K562 (cell line): ENCODE measurements at regions not wholly inside any gene's neighbourhood (a gene's known extent, or its start where the extent isn't known, plus 50 kb on each side); places are given as distances from the start of the nearest gene placed in this dataset.
A peak's percentile ranks its signal among the peaks of the same experiment; 100 is the strongest.

Experiments
- ATF2 ChIP-seq: sonication (generic); formaldehyde crosslinking; IDR thresholded peaks from 2 replicates; pipeline ENCODE4 v1.8.1; 2022; ENCODE audit warnings: missing genetic modification reagents
- BRD4 ChIP-seq: fragments of 200-600 bp; sonication (generic); IDR thresholded peaks from 2 replicates; pipeline ENCODE4 v1.6.1; 2017; ENCODE audit warnings: inconsistent platforms
- CBX3 ChIP-seq, 2 experiments: IDR thresholded peaks; 1 replicate in 1 of 2; 2 replicates in 1 of 2; pipeline ENCODE4 v1.6.1; 2012; ENCODE audit warnings: inconsistent platforms in 2 of 2, low read length in 2 of 2, borderline replicate concordance in 1 of 2, control low read depth in 1 of 2
- CSDE1 ChIP-seq, 2 experiments: fragments of 450-650 bp; IDR thresholded peaks; 2 replicates each; pipeline ENCODE4 v1.6.1; 2016; ENCODE audit warnings: mild to moderate bottlenecking in 1 of 2
- DPF2 ChIP-seq: fragments of 450-650 bp; IDR thresholded peaks from 2 replicates; pipeline ENCODE4 v1.6.1; 2016
- ETV6 ChIP-seq, 3 experiments: fragments of 150-350 bp in 1 of 3; sonication (generic) in 1 of 3; formaldehyde crosslinking in 1 of 3; IDR thresholded peaks; 2 replicates each; pipeline versions ENCODE4 v1.6.1 to v1.8.0; 2014 to 2022; ENCODE audit warnings: borderline replicate concordance in 2 of 3, low read depth in 2 of 3, antibody characterized with exemption in 1 of 3, low read length in 1 of 3, mild to moderate bottlenecking in 1 of 3, missing genetic modification reagents in 1 of 3
- HBP1 ChIP-seq: fragments of 450-650 bp; formaldehyde crosslinking; IDR thresholded peaks from 2 replicates; pipeline ENCODE4 v1.4.0; 2022; ENCODE audit warnings: missing genetic modification characterization
- HDAC1 ChIP-seq, 2 experiments: fragments of 450-650 bp; IDR thresholded peaks; 2 replicates each; pipeline ENCODE4 v1.6.1; 2016 to 2017; ENCODE audit warnings: inconsistent platforms in 1 of 2, mild to moderate bottlenecking in 1 of 2, moderate library complexity in 1 of 2
- HNRNPK ChIP-seq: fragments of 200-400 bp; formaldehyde crosslinking; IDR thresholded peaks from one replicate; pipeline ENCODE4 v1.6.1; 2018; ENCODE audit warnings: mild to moderate bottlenecking, low read depth, low read length; ENCODE audit not compliant: poor library complexity, severe bottlenecking
- KDM4B ChIP-seq, 2 experiments: fragments of 450-650 bp in 1 of 2; sonication (generic) in 1 of 2; IDR thresholded peaks; 2 replicates each; pipeline ENCODE4 v1.6.1; 2016 to 2017; ENCODE audit warnings: borderline replicate concordance in 2 of 2, antibody characterized with exemption in 1 of 2, low read depth in 1 of 2, mild to moderate bottlenecking in 1 of 2
- MBD2 ChIP-seq: sonication (generic); IDR thresholded peaks from 2 replicates; pipeline ENCODE4 v1.6.1; 2016; ENCODE audit warnings: low read depth, borderline replicate concordance
- MEIS2 ChIP-seq: fragments of 450-650 bp; IDR thresholded peaks from 2 replicates; pipeline ENCODE4 v1.6.1; 2014; ENCODE audit warnings: mild to moderate bottlenecking; ENCODE audit not compliant: partially characterized antibody
- MYC ChIP-seq, 2 experiments: fragments of 250-450 bp in 1 of 2; sonication (Bioruptor Pico) in 1 of 2; IDR thresholded peaks; 2 replicates each; pipeline versions ENCODE4 v1.5.1 to v1.6.1; 2012 to 2021; ENCODE audit warnings: low read depth in 2 of 2, borderline replicate concordance in 1 of 2, improper control_type of control experiment in 1 of 2, low read length in 1 of 2, mild to moderate bottlenecking in 1 of 2, moderate library complexity in 1 of 2
- POLR2A ChIP-seq: fragments of 450-650 bp; conservative IDR thresholded peaks from 2 replicates; pipeline ENCODE4 v1.6.1; 2016
- RAD51 ChIP-seq: fragments of 450-650 bp; IDR thresholded peaks from 2 replicates; pipeline ENCODE4 v1.7.1; 2016; ENCODE audit warnings: low read depth, mild to moderate bottlenecking, borderline replicate concordance
- SPI1 ChIP-seq: IDR thresholded peaks from 2 replicates; pipeline ENCODE4 v1.6.1; 2011; ENCODE audit warnings: low read depth, low read length, control low read depth, borderline replicate concordance
- TCFL5 ChIP-seq: fragments of 250-450 bp; sonication (Bioruptor Pico); conservative IDR thresholded peaks from 2 replicates; pipeline ENCODE4 v1.6.1; 2021; ENCODE audit warnings: mild to moderate bottlenecking, moderate library complexity, matching md5 sums
- TRIM24 ChIP-seq, 2 experiments: fragments of 450-650 bp; IDR thresholded peaks; 2 replicates each; pipeline ENCODE4 v1.6.1; 2016
- ZNF232 ChIP-seq: sonication (generic); formaldehyde crosslinking; IDR thresholded peaks from 2 replicates; pipeline ENCODE4 v1.8.0; 2022; ENCODE audit warnings: mild to moderate bottlenecking, missing genetic modification reagents
- ZNF282 ChIP-seq: sonication (generic); formaldehyde crosslinking; IDR thresholded peaks from 2 replicates; pipeline ENCODE4 v1.8.1; 2023; ENCODE audit warnings: missing genetic modification reagents
- ZNF398 ChIP-seq: fragments of 250-450 bp; sonication (Bioruptor Pico); IDR thresholded peaks from 2 replicates; pipeline ENCODE4 v1.8.0; 2021; ENCODE audit warnings: moderate library complexity, mild to moderate bottlenecking, inconsistent platforms

GRCh38 chr6:90459225-90459758 lies 127.6 kb downstream of the MAP3K7 start (continued):
- TF ChIP-seq HBP1 (CRISPR knock-in tag) (no peak), TRIM24 (IDR thresholded peaks at IDR 0.05) (no peak), ATF2 (CRISPR knock-in tag) (no peak), TCFL5 (CRISPR knock-in tag) (no peak), MYC (IDR thresholded peaks at IDR 0.05; ENCODE audit: low read depth, low read length) (peak; percentile 20; the same call in 1 of the 2 replicates), MYC (CRISPR knock-in tag; IDR thresholded peaks at IDR 0.05; ENCODE audit: borderline replicate concordance, low read depth) (no peak), POLR2A (no peak), HDAC1 (IDR thresholded peaks at IDR 0.05) (no peak), ZNF232 (CRISPR knock-in tag) (no peak), RAD51 (no peak), ZNF282 (no peak), ETV6 (IDR thresholded peaks at IDR 0.05; ENCODE audit: borderline replicate concordance in 1 of 2, low read depth in 2 of 2, low read length in 1 of 2) (no peak), ETV6 (CRISPR knock-in tag; IDR thresholded peaks at IDR 0.05; ENCODE audit: borderline replicate concordance) (no peak), DPF2 (no peak), CBX3 (IDR thresholded peaks at IDR 0.05; ENCODE audit: borderline replicate concordance in 1 of 2, low read length in 2 of 2) (no peak), MEIS2 (no peak), ZNF398 (CRISPR knock-in tag) (no peak), MBD2 (no peak), HNRNPK (no peak), SPI1 (peak; percentile 99), KDM4B (IDR thresholded peaks at IDR 0.05; ENCODE audit: borderline replicate concordance in 2 of 2, low read depth in 1 of 2) (no peak), BRD4 (no peak), CSDE1 (IDR thresholded peaks at IDR 0.05) (no peak)
